Endothelial cell of umbilical vein (primary cell): ENCODE measurements at regions not wholly inside any gene's neighbourhood (a gene's known extent, or its start where the extent isn't known, plus 50 kb on each side); places are given as distances from the start of the nearest gene placed in this dataset.

Source experiments
- CTCF ChIP-seq, 2 donors: IDR thresholded peaks; 1 replicate in 1 of 2; 2 replicates in 1 of 2; pipeline ENCODE4 v1.5.1; 2011; ENCODE audit warnings: low read length in 2 of 2, mild to moderate bottlenecking in 2 of 2, moderate library complexity in 2 of 2, control low read depth in 1 of 2, inconsistent platforms in 1 of 2, low read depth in 1 of 2; ENCODE audit not compliant: insufficient read depth in 1 of 2; ENCODE audit errors: extremely low read depth in 1 of 2
- EZH2 ChIP-seq: IDR thresholded peaks from 2 replicates; pipeline ENCODE4 v1.6.1; 2012; ENCODE audit warnings: borderline replicate concordance, low read depth, mild to moderate bottlenecking, moderate library complexity, low read length, inconsistent platforms; ENCODE audit not compliant: severe bottlenecking
- FOS ChIP-seq: IDR thresholded peaks from 2 replicates; pipeline ENCODE4 v1.6.1; 2011; ENCODE audit warnings: mild to moderate bottlenecking, low read length, moderate library complexity, borderline replicate concordance; ENCODE audit not compliant: insufficient read depth
- GATA2 ChIP-seq: IDR thresholded peaks from 2 replicates; pipeline ENCODE4 v1.7.0; 2011; ENCODE audit warnings: low read depth, mild to moderate bottlenecking, moderate library complexity, mixed read lengths, low read length; ENCODE audit not compliant: insufficient read length, insufficient read depth
- JUN ChIP-seq: IDR thresholded peaks from 2 replicates; pipeline ENCODE4 v1.6.1; 2011; ENCODE audit warnings: borderline replicate concordance, low read depth; ENCODE audit not compliant: insufficient read length, insufficient read depth
- MAX ChIP-seq: IDR thresholded peaks from 2 replicates; pipeline ENCODE4 v1.6.1; 2011; ENCODE audit not compliant: insufficient read depth, insufficient read length
- MYC ChIP-seq: IDR thresholded peaks from one replicate; pipeline ENCODE4 v1.6.1; 2011; ENCODE audit warnings: mild to moderate bottlenecking, low read depth, low read length
- POLR2A ChIP-seq: IDR thresholded peaks from 2 replicates; pipeline ENCODE4 v1.6.1; 2012; ENCODE audit warnings: low read depth, mild to moderate bottlenecking, control low read depth, low read length
- POLR2AphosphoS5 ChIP-seq: IDR thresholded peaks from 2 replicates; pipeline ENCODE4 v1.6.1; 2012; ENCODE audit warnings: low read depth, mild to moderate bottlenecking, control low read depth, low read length, moderate library complexity; ENCODE audit not compliant: insufficient read depth

- TF ChIP-seq MAX = no peak
- TF ChIP-seq CTCF (IDR thresholded peaks at IDR 0.05; ENCODE audit: extremely low read depth in 1 of 2, insufficient read depth in 1 of 2, low read depth in 1 of 2, low read length in 2 of 2) = no peak
- no peak for TF ChIP-seq EZH2
- TF ChIP-seq POLR2A = no peak
- no peak for TF ChIP-seq GATA2
- no peak for TF ChIP-seq POLR2AphosphoS5
- no peak for TF ChIP-seq MYC
- TF ChIP-seq FOS = no peak
- no peak for TF ChIP-seq JUN
These were observed 78.8 kb downstream of the TMEM114 start for GRCh38 chr16:8511464-8511863.
